Endothelial cell of umbilical vein (primary cell): ENCODE measurements at regions not wholly inside any gene's neighbourhood (a gene's known extent, or its start where the extent isn't known, plus 50 kb on each side); places are given as distances from the start of the nearest gene placed in this dataset.

Source experiments
- BruUV-seq: library from RNA; stranded (reverse); fragments of 400-500 nt; replicated peaks from 2 replicates; lab custom pipeline; 2021; lab: Mats Ljungman, UMichigan
- CTCF ChIA-PET: fragments of 300-600, 350-600 bp; sonication (Branson Sonifier 250); formaldehyde crosslinking; loops from one replicate; lab custom pipeline; 2021; ENCODE audit warnings: antibody characterized with exemption, inconsistent platforms; lab: Charles Lee
- POLR2A ChIA-PET: fragments of 300-600, 350-600 bp; sonication (Branson Sonifier 250); formaldehyde crosslinking; loops from one replicate; lab custom pipeline; 2021; ENCODE audit warnings: antibody characterized with exemption, inconsistent platforms; lab: Charles Lee
- DNase-seq: peaks from one replicate; pipeline ENCODE4 v3.0.0-alpha.2; 2011; ENCODE audit warnings: low read depth, low spot score
- FAIRE-seq: peaks from 2 replicates; lab custom pipeline; 2011; peaks lifted over from hg19 to GRCh38; lab: Jason Lieb, UNC
- H2AFZ ChIP-seq: 2 replicates; pipeline ENCODE4 v1.6.0; 2012; ENCODE audit warnings: low read depth, low read length, control low read depth, inconsistent platforms
- H3K27ac ChIP-seq: 2 replicates; pipeline ENCODE4 v1.5.1; 2011; ENCODE audit warnings: low read depth, mild to moderate bottlenecking, control low read depth, low read length, moderate library complexity; ENCODE audit not compliant: insufficient read depth
- H3K27me3 ChIP-seq, 2 experiments: 2 replicates each; pipeline versions ENCODE4 v1.6.0 to v1.6.1; 2011; ENCODE audit warnings: low read length in 2 of 2, mixed read lengths in 1 of 2; ENCODE audit not compliant: control insufficient read depth in 2 of 2, insufficient read depth in 2 of 2
- H3K36me3 ChIP-seq, 2 experiments: 2 replicates in 1 of 2; 3 replicates in 1 of 2; pipeline ENCODE4 v1.5.1; 2011; ENCODE audit warnings: low read length in 2 of 2, mild to moderate bottlenecking in 1 of 2, moderate library complexity in 1 of 2; ENCODE audit not compliant: control insufficient read depth in 2 of 2, insufficient read depth in 2 of 2; ENCODE audit errors: extremely low read depth in 1 of 2
- H3K4me1 ChIP-seq: 3 replicates; pipeline ENCODE4 v1.5.1; 2011; ENCODE audit warnings: mild to moderate bottlenecking, low read length; ENCODE audit not compliant: control insufficient read depth, insufficient read depth; ENCODE audit errors: extremely low read depth
- H3K4me2 ChIP-seq: 2 replicates; pipeline ENCODE4 v1.6.1; 2011; ENCODE audit warnings: low read length, control low read depth, mixed read lengths; ENCODE audit not compliant: insufficient read depth
- H3K4me3 ChIP-seq, 3 experiments: fragments of 200-600 bp in 1 of 3; sonication (generic), shearing (Covaris generic) in 1 of 3; replicated peaks in 1 of 3; 2 replicates each; pipeline ENCODE4 v1.5.1; 2011 to 2016; ENCODE audit warnings: control low read depth in 3 of 3, low read length in 3 of 3, mild to moderate bottlenecking in 2 of 3, inconsistent platforms in 1 of 3, low read depth in 1 of 3, moderate library complexity in 1 of 3; ENCODE audit not compliant: insufficient read depth in 1 of 3
- H3K79me2 ChIP-seq: 2 replicates; pipeline ENCODE4 v1.6.0; 2012; ENCODE audit warnings: low read length, inconsistent platforms; ENCODE audit not compliant: control insufficient read depth, insufficient read depth
- H3K9ac ChIP-seq: replicated peaks from 2 replicates; pipeline ENCODE3; 2011; ENCODE audit warnings: low read length, control low read depth; ENCODE audit not compliant: insufficient read depth; ENCODE audit errors: extremely low read depth
- H3K9me1 ChIP-seq: replicated peaks from 3 replicates; pipeline ENCODE4 v1.6.0; 2011; ENCODE audit warnings: mild to moderate bottlenecking, low read length; ENCODE audit not compliant: control insufficient read depth, insufficient read depth; ENCODE audit errors: extremely low read depth
- H3K9me3 ChIP-seq: replicated peaks from 2 replicates; pipeline ENCODE4 v1.5.1; 2012; ENCODE audit warnings: low read length, inconsistent platforms; ENCODE audit not compliant: control insufficient read depth, insufficient read depth
- H4K20me1 ChIP-seq: replicated peaks from 2 replicates; pipeline ENCODE3; 2011; ENCODE audit warnings: mild to moderate bottlenecking, low read length; ENCODE audit not compliant: control insufficient read depth, insufficient read depth; ENCODE audit errors: extremely low read depth
- EZH2 ChIP-seq: IDR thresholded peaks from 2 replicates; pipeline ENCODE4 v1.6.1; 2012; ENCODE audit warnings: borderline replicate concordance, low read depth, mild to moderate bottlenecking, moderate library complexity, low read length, inconsistent platforms; ENCODE audit not compliant: severe bottlenecking
- FOS ChIP-seq: IDR thresholded peaks from 2 replicates; pipeline ENCODE4 v1.6.1; 2011; ENCODE audit warnings: mild to moderate bottlenecking, low read length, moderate library complexity, borderline replicate concordance; ENCODE audit not compliant: insufficient read depth
- GATA2 ChIP-seq: IDR thresholded peaks from 2 replicates; pipeline ENCODE4 v1.7.0; 2011; ENCODE audit warnings: low read depth, mild to moderate bottlenecking, moderate library complexity, mixed read lengths, low read length; ENCODE audit not compliant: insufficient read length, insufficient read depth
- JUN ChIP-seq: IDR thresholded peaks from 2 replicates; pipeline ENCODE4 v1.6.1; 2011; ENCODE audit warnings: borderline replicate concordance, low read depth; ENCODE audit not compliant: insufficient read length, insufficient read depth
- MAX ChIP-seq: IDR thresholded peaks from 2 replicates; pipeline ENCODE4 v1.6.1; 2011; ENCODE audit not compliant: insufficient read depth, insufficient read length
- MYC ChIP-seq: IDR thresholded peaks from one replicate; pipeline ENCODE4 v1.6.1; 2011; ENCODE audit warnings: mild to moderate bottlenecking, low read depth, low read length
- POLR2A ChIP-seq: IDR thresholded peaks from 2 replicates; pipeline ENCODE4 v1.6.1; 2012; ENCODE audit warnings: low read depth, mild to moderate bottlenecking, control low read depth, low read length
- POLR2AphosphoS5 ChIP-seq: IDR thresholded peaks from 2 replicates; pipeline ENCODE4 v1.6.1; 2012; ENCODE audit warnings: low read depth, mild to moderate bottlenecking, control low read depth, low read length, moderate library complexity; ENCODE audit not compliant: insufficient read depth
- dilution Hi-C: fragments of 300-500 bp; cut with MboI; formaldehyde crosslinking; loops from one replicate; pipeline ENCODE4 v1.15.0; 2019; ENCODE audit warnings: low sequenced_read_pairs; ENCODE audit not compliant: extremely low pct_ligation_motif_present
- intact Hi-C: fragments of 100-400 bp; cut with micrococcal nuclease; formaldehyde crosslinking; loops from one replicate; pipeline ENCODE4 v1.10.0; 2022
- TF ChIP-seq, protein P1 (sequence below), 2 donors: IDR thresholded peaks; 1 replicate in 1 of 2; 2 replicates in 1 of 2; pipeline ENCODE4 v1.5.1; 2011; ENCODE audit warnings: low read length in 2 of 2, mild to moderate bottlenecking in 2 of 2, moderate library complexity in 2 of 2, control low read depth in 1 of 2, inconsistent platforms in 1 of 2, low read depth in 1 of 2; ENCODE audit not compliant: insufficient read depth in 1 of 2; ENCODE audit errors: extremely low read depth in 1 of 2

GRCh38 chr3:17947833-17948232 lies 205.4 kb upstream of the TBC1D5 start:
- BruUV-seq = no TSS peak
- CTCF ChIA-PET = no interaction called here
- DNase-seq (no peak), FAIRE-seq (no peak)
- TF ChIP-seq MAX = no peak
- no peak for TF ChIP-seq MYC
- no peak for TF ChIP-seq EZH2
- no peak for TF ChIP-seq POLR2AphosphoS5
- no peak for TF ChIP-seq GATA2
- TF ChIP-seq POLR2A = no peak
- TF ChIP-seq, protein P1, sequence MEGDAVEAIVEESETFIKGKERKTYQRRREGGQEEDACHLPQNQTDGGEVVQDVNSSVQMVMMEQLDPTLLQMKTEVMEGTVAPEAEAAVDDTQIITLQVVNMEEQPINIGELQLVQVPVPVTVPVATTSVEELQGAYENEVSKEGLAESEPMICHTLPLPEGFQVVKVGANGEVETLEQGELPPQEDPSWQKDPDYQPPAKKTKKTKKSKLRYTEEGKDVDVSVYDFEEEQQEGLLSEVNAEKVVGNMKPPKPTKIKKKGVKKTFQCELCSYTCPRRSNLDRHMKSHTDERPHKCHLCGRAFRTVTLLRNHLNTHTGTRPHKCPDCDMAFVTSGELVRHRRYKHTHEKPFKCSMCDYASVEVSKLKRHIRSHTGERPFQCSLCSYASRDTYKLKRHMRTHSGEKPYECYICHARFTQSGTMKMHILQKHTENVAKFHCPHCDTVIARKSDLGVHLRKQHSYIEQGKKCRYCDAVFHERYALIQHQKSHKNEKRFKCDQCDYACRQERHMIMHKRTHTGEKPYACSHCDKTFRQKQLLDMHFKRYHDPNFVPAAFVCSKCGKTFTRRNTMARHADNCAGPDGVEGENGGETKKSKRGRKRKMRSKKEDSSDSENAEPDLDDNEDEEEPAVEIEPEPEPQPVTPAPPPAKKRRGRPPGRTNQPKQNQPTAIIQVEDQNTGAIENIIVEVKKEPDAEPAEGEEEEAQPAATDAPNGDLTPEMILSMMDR (IDR thresholded peaks at IDR 0.05; ENCODE audit: extremely low read depth in 1 of 2, insufficient read depth in 1 of 2, low read depth in 1 of 2, low read length in 2 of 2) = no peak
- TF ChIP-seq JUN = no peak
- TF ChIP-seq FOS = no peak
- Histone ChIP-seq H3K4me3 (no peak overlapping the region), H3K4me2 (no peak overlapping the region), H3K4me1 (no peaks in the 10 kb centered on the region), H3K27ac (no peak overlapping the region), H3K9ac (no peak overlapping the region), H4K20me1 (no peaks in the 10 kb centered on the region), H2AFZ (no peak overlapping the region), H3K9me3 (no peaks in the 10 kb centered on the region), H3K79me2 (no peaks in the 10 kb centered on the region), H3K36me3 (no peaks in the 10 kb centered on the region), H3K9me1 (no peaks in the 10 kb centered on the region), H3K27me3 (no peaks in the 10 kb centered on the region)
- POLR2A ChIA-PET = no interaction called here
- intact Hi-C loops (no loop called here), dilution Hi-C loops (no loop called here)
